NB4 (cell line): ENCODE measurements at regions not wholly inside any gene's neighbourhood (a gene's known extent, or its start where the extent isn't known, plus 50 kb on each side); places are given as distances from the start of the nearest gene placed in this dataset.

Experiments
- POLR2A ChIP-seq: IDR thresholded peaks from 2 replicates; pipeline ENCODE4 v1.6.1; 2011; ENCODE audit warnings: mild to moderate bottlenecking; ENCODE audit not compliant: insufficient read length; ENCODE audit errors: extremely low read depth
- TF ChIP-seq, protein P1 (sequence below): IDR thresholded peaks from one replicate; pipeline ENCODE4 v1.5.1; 2012; ENCODE audit warnings: low read depth, low read length
- TF ChIP-seq, protein P2 (sequence below): IDR thresholded peaks from 2 replicates; pipeline ENCODE4 v1.6.1; 2011; ENCODE audit warnings: low read depth, low read length

GRCh38 chr12:89858718-89859117 lies 150.1 kb upstream of the ATP2B1 start:
- TF ChIP-seq, protein P1, sequence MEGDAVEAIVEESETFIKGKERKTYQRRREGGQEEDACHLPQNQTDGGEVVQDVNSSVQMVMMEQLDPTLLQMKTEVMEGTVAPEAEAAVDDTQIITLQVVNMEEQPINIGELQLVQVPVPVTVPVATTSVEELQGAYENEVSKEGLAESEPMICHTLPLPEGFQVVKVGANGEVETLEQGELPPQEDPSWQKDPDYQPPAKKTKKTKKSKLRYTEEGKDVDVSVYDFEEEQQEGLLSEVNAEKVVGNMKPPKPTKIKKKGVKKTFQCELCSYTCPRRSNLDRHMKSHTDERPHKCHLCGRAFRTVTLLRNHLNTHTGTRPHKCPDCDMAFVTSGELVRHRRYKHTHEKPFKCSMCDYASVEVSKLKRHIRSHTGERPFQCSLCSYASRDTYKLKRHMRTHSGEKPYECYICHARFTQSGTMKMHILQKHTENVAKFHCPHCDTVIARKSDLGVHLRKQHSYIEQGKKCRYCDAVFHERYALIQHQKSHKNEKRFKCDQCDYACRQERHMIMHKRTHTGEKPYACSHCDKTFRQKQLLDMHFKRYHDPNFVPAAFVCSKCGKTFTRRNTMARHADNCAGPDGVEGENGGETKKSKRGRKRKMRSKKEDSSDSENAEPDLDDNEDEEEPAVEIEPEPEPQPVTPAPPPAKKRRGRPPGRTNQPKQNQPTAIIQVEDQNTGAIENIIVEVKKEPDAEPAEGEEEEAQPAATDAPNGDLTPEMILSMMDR = no peak
- no peak for TF ChIP-seq POLR2A
- TF ChIP-seq, protein P2, sequence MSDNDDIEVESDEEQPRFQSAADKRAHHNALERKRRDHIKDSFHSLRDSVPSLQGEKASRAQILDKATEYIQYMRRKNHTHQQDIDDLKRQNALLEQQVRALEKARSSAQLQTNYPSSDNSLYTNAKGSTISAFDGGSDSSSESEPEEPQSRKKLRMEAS = no peak
